ENCODE measurements at regions not wholly inside any gene's neighbourhood (a gene's known extent, or its start where the extent isn't known, plus 50 kb on each side); places are given as distances from the start of the nearest gene placed in this dataset.
"Not testable (repeated sequence)": the region's sequence is repeated elsewhere in the genome, so short reads cannot be mapped to it uniquely, and the experiment has no call there.

DNA sequence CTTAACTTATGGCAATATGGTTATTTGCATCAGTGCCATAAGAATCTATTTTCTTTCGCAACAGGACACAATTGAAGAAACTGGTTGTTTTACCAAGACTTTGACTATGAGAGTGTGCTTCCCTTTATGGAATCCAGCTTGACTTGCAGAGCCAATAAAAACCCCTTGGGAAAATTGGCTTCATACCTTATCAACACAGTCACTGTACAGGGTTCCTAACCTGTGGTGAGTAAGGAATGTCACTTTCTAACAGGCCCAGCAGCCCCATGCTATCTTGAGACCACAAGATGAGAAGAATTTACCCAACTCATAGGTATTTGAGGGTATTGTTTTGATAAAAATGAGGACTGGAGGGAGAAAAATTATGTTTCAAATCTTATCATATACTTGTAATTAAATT lies 418.5 kb upstream of the MAP2 start:
- TF ChIP-seq, protein P1, sequence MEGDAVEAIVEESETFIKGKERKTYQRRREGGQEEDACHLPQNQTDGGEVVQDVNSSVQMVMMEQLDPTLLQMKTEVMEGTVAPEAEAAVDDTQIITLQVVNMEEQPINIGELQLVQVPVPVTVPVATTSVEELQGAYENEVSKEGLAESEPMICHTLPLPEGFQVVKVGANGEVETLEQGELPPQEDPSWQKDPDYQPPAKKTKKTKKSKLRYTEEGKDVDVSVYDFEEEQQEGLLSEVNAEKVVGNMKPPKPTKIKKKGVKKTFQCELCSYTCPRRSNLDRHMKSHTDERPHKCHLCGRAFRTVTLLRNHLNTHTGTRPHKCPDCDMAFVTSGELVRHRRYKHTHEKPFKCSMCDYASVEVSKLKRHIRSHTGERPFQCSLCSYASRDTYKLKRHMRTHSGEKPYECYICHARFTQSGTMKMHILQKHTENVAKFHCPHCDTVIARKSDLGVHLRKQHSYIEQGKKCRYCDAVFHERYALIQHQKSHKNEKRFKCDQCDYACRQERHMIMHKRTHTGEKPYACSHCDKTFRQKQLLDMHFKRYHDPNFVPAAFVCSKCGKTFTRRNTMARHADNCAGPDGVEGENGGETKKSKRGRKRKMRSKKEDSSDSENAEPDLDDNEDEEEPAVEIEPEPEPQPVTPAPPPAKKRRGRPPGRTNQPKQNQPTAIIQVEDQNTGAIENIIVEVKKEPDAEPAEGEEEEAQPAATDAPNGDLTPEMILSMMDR (IDR thresholded peaks at IDR 0.05; ENCODE audit: low read depth, low read length): no peak

DNA sequence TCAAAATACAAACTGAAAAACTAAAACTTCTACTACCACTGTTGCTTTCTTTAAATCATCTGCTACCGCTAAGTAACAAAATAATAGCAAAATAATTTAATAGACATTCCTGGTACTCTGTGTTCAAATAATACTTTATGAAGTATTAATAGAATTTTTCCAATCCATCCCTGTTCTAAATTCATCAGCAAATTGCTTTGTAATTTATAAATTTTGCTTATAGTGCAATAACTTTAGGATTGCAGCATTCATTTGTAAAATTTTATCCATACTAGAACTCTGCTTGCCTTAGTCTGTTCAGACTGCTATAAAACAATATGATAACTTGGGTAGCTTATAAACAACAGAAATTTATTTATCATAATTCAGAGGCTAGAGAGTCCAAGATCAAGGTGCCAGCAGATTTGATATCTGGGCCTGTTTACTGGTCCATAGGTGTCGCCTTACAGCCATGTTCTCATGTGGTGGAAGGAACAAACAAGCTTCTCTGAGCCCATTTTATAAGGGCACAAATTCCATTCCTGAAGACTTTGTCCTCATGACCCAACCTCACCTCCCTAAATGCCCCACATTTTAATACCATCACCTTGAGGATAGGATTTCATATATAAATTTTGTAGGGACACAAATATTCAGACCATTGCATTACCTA lies 415.1 kb upstream of the MAP2 start:
- TF ChIP-seq, protein P1 (IDR thresholded peaks at IDR 0.05; ENCODE audit: low read depth, low read length): no peak
- H3K4me3 ChIP-seq (ENCODE audit: low read depth, low read length): no peak overlapping the region

More for the DNA sequence above, 418.5 kb upstream of the MAP2 start:
- H3K4me3 ChIP-seq (ENCODE audit: low read depth, low read length): no peak overlapping the region

DNA sequence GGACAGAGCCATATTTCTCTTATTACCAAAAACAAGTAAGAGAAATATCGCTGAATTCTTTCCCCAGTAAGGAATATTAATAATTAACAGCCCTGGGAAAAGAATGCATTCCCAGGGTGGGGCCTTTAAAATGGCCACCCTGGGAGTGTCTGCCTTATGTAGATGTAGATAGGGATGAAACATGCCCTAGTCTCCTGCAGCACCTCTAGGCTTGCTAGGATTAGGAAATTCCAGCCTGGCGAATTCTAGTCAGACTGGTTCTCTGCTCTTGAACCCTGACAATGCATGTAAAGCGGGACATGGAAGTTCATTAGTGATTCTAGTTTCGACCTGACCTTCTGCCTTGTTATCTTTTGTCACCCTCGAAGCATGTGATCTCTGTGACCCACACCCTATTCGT lies 405.2 kb upstream of the MAP2 start:
- H3K4me3 ChIP-seq (ENCODE audit: low read depth, low read length): not testable (repeated sequence)

DNA sequence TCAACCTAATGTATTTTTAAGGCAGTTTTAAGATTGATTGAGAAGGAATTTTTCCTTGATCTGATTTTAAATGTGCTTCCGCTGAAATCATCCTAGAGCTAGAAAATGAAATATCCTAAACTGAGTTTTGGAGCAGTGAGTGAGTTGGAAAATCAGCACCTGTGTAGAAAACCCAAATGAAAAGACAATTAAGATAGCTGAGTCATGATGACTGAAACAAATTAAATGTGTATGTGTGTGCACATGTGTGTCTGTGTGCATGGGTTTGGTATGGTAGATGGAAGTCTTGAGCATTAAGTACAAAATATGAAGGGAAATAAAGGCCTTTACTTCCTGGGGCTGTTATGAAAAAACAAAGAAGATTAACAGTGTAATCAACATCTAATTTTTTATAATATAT lies 394.6 kb upstream of the MAP2 start:
- TF ChIP-seq, protein P1 (IDR thresholded peaks at IDR 0.05; ENCODE audit: low read depth, low read length): no peak
- H3K4me3 ChIP-seq (ENCODE audit: low read depth, low read length): no peak overlapping the region

DNA sequence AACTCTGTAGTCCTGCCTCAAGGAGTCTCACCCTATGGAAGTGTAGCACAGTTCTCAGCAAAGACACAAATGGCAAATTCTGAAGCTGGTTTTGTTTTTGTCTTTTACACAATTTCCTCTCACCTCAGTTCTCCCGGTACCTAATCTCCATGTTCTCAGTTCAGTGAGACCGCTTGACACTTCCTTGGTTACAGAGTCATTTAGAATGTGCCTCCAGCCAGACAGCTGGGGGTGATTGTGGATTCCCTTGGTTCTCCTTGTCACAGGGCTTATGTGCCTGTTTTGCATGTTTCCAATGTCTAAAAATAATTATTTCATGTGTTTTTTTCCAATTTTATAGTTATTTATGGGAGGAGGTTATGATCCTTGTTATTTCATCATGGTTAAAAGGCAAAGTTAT lies 379.5 kb upstream of the MAP2 start:
- TF ChIP-seq, protein P1 (IDR thresholded peaks at IDR 0.05; ENCODE audit: low read depth, low read length): no peak
- H3K4me3 ChIP-seq (ENCODE audit: low read depth, low read length): no peak overlapping the region

DNA sequence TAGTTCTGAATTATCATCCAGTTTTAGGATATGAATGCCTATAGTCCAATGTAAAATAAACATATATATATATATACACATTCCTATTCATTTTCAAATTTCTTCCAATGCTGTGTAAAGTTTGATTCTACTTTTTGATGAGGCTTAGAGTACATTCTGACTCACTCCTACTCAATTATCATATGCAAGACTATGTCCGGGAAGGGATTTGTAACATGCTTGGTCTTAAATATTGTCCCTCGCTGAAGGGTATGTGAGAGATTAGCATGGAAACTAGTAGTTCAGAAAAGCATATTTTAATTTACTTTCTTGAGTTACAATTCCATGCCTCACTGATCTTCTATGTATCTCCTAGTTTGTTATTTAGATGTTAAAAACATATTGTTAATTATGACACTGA lies 377.7 kb upstream of the MAP2 start:
- TF ChIP-seq, protein P1 (IDR thresholded peaks at IDR 0.05; ENCODE audit: low read depth, low read length): no peak
- H3K4me3 ChIP-seq (ENCODE audit: low read depth, low read length): no peak overlapping the region

DNA sequence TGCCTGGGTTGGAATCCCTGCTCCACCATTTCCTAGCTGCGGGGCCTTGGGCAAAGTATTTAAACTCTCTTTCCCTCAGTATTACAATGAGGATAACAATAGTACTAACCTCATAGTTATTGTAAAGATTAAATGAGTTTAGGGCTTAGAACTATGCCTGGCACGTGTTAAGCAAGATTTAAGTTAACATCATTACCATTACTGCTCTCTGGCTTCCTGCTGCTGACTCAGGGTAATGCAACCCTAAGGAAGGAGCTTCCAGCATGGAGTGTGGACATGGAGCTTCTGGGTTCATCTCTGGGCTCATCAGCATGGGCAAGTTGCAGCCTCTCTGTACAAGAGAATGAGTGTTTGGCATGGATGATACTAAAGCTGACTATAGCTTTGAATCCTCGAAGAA lies 374.2 kb upstream of the MAP2 start:
- H3K4me3 ChIP-seq (ENCODE audit: low read depth, low read length): no peak overlapping the region
- TF ChIP-seq, protein P1 (IDR thresholded peaks at IDR 0.05; ENCODE audit: low read depth, low read length): no peak

DNA sequence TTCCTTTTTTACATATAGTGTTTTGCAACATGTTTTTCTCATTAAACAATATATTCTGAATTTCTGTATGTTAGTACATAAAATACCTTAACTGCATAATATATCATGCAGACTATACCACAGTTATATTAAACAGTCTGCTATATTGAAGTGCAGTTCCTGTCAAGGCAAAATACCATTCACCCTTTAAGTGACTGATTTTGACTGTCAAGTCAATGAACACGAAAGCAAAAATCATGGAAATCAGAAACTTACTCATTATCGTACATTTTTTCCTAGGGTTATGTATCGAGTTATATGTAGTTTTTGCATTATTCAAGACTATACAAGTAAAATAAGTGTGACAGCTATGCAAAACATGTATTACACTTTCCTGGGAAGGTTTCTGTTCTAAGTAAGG lies 361.6 kb upstream of the MAP2 start:
- H3K4me3 ChIP-seq (ENCODE audit: low read depth, low read length): no peak overlapping the region
- TF ChIP-seq, protein P1 (IDR thresholded peaks at IDR 0.05; ENCODE audit: low read depth, low read length): no peak

Data from WI38 (cell line).